ENCODE measurements at regions not wholly inside any gene's neighbourhood (a gene's known extent, or its start where the extent isn't known, plus 50 kb on each side); places are given as distances from the start of the nearest gene placed in this dataset.
"Not testable (repeated sequence)": the region's sequence is repeated elsewhere in the genome, so short reads cannot be mapped to it uniquely, and the experiment has no call there.

GRCh38 chr9:81320909-81321482 is 368.4 kb downstream of the TLE1 start:
- peak; percentile 53 for DNase-seq

- DNase-seq = no peak
These were observed 370.8 kb downstream of the TLE1 start for GRCh38 chr9:81318571-81318970.

- DNase-seq = no peak
These were observed 371.4 kb downstream of the TLE1 start for GRCh38 chr9:81317939-81318338.

- DNase-seq = no peak
These were observed 372.1 kb downstream of the TLE1 start for GRCh38 chr9:81317223-81317622.

GRCh38 chr9:81314490-81314889 is 374.9 kb downstream of the TLE1 start:
- no peak for DNase-seq

GRCh38 chr9:81313877-81314276 is 375.5 kb downstream of the TLE1 start:
- no peak for DNase-seq

- no peak for DNase-seq
These were observed 377.0 kb downstream of the TLE1 start for GRCh38 chr9:81312346-81312745.

DNA sequence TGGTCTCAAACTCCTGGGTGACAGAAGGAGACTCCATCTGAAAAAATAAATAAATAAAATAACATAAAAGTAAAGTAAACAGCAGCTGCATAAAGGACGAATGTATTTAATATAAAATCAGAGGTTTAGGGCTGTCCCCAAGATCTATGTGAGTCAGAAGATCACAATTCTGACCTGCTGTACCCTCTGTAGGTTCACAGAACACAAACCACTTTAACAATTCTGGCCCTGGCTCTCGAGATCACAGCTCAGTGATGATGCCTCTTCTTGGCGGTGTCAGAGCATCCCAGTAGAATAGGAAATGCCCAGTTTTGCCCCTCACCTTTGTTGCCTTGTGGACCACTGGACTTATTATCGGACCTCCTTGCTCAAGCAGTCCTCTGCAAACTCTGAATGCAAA is 380.9 kb downstream of the TLE1 start:
- DNase-seq = no peak

GRCh38 chr9:81307791-81308190 is 381.6 kb downstream of the TLE1 start:
- not testable (repeated sequence) for DNase-seq

DNA sequence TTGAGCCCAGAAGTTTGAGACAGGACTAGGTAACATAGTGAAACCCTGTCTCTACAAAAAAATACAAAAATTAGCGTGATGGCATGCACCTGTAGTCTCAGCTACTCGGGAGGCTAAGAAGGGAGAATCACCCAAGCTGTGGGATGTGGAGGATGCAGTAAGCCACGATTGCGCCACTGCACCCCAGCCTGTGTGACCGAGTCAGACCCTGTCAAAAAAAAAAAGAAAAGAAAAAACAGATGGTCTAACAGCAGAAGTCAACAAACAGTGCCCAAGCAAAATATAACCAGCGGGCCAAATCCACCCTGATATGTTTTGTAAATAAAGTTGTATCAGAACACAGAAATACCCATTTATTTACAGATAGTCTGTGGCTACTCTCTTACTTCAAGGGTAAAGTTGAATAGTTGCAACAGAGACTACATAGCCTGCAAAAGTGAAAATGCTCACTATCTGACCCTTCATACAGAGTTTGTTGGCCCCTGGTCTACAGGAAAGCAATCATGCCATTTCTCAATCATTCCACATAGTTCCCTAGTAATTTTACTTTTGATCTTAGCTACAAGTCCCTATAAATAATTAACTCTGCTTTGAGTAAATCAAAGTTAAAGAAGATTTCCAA is 383.7 kb downstream of the TLE1 start:
- no peak for DNase-seq

- DNase-seq = no peak
These were observed 385.7 kb downstream of the TLE1 start for GRCh38 chr9:81303658-81304057.

GRCh38 chr9:81293651-81294050 is 395.7 kb downstream of the TLE1 start:
- DNase-seq = no peak

- no peak for DNase-seq
These were observed 397.1 kb downstream of the TLE1 start for GRCh38 chr9:81292056-81292805.

DNA sequence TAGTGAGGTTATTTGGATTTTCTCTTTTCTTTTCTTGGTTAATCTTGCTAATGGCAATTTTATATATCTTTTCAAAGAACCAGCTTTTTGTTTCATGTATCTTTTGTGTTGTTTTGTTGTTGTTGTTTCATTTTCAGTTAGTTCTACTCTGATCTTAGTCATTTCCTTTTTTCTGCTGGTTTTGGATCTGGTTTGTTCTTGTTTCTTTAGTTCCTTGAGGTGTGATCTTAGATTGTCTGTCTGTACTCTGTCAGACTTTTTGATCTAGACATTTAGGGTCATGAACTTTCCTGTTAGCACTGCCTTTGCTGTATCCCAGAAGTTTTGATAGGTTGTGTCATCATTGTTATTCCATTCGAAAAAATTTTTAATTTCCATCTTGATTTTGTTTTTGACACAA is 399.7 kb downstream of the TLE1 start:
- DNase-seq = no peak

DNA sequence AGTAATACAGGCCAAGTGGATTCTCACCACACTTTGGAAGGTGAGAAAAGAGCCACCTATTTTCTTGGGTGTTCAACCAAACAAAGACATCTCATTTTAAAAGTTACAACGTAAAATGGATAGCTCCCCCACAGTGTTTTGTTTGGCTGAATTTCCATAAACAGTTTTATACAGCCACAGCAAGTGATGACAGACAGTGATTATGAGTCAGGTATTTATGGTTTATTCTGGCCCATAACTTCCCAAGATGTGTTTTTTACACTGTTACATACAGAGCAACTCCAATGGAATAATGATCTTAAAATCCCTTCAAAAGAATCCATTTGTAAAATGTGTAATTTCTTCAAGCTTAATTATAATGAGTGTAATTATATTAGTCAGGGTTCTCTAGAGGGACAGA is 421.3 kb downstream of the TLE1 start:
- DNase-seq = no peak

- DNase-seq = no peak
These were observed 422.7 kb downstream of the TLE1 start for GRCh38 chr9:81266674-81267073.

GRCh38 chr9:81266086-81266485 is 423.3 kb downstream of the TLE1 start:
- DNase-seq = no peak

DNA sequence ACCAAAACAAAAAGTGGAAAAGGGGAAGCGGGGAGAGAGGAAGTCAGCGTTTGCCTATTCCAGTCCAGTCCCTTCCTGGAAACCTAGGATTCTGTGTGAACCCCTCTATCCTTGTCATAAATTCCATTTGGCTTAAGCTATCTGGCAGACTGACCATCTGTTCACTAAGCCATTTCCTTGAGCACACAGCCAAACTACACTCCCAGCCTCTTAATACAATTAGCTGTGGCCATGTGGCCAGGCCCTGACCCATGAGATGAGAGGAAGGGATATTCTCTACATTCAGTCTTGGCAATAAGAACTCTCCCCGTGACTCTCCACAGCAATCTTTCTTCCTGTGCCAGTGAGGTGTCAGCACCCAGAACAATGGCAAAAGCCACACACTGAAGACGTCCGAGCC is 424.8 kb downstream of the TLE1 start:
- peak; percentile 69 for DNase-seq

- DNase-seq = no peak
These were observed 429.5 kb downstream of the TLE1 start for GRCh38 chr9:81259896-81260295.

- DNase-seq = no peak
These were observed 433.0 kb downstream of the TLE1 start for GRCh38 chr9:81256368-81256767.

- no peak for DNase-seq
These were observed 438.7 kb downstream of the TLE1 start for GRCh38 chr9:81250606-81251005.

DNA sequence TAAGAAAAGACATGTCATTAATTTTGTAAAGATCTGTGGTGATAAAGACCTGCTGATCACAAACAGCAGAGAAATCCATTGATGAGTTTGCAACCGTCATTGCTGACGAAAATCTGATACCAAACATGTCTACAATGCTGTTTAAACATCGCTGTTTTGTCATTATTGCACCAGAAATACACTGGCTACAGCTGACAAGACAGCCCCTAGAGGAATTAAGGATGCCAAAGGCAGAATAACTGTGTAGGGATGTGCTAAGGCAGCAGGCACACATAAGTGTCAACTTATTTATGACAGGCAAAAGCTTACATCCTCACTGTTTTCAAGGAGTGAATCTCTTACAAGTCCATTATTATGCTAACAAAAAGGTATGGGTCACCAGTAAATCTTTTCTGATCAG is 439.3 kb downstream of the TLE1 start:
- DNase-seq = no peak

DNA sequence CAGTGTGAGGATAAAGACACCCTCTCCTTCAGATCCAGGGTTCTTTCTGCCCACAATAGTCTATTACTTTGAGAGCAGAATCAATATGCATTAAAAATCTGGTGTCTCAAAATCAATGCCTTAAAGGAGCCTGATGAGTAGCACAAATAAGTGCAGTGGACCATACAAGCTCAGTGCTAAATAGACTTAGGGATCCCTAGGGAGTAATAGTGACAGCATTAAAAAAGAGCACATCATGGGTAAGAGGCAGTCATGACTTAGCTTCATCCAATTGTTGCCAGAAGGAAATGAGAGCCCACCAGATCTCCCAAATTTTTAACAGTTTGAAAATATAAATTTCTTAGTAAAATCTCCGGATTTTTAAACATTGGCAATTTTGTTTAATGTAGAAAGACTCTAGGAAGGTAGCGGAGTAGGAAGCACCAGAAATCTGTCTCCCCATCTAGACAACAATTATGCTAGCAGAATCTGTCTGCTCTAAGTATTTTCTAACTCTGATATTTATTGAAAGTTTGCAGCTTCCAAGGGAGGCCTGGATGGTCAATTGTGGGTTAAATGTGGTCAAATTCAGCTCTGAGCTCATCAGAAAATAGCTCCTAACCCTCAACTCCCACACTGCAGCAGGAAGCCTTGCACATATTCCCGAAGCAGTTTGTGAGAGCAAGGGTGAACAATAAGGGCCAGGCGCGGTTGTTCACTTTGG is 443.9 kb downstream of the TLE1 start:
- no peak for DNase-seq

DNA sequence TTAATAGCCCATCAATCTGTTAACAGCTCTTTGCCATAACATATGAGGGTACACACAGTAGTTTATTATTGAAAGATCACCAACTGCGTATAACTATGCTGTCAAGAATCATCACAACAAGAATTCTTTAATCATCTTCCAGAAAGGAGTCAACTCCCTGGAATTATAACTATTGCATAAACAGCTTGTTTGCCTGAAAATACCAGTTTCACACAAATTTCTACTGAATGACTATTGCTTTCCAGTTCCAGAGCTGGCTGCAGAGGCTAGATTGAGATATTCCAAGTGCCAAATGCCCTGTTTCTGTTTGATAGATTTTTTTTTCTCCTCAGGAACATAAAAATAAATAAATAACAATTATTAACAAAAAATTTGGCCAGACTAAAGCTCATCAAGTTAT is 444.7 kb downstream of the TLE1 start:
- no peak for DNase-seq
